ENCODE measurements at regions not wholly inside any gene's neighbourhood (a gene's known extent, or its start where the extent isn't known, plus 50 kb on each side); places are given as distances from the start of the nearest gene placed in this dataset.

GRCh38 chr13:62598708-62599107 lies 1183.1 kb upstream of the PCDH20 start:
- H3K4me3 ChIP-seq (ENCODE audit: low read length): no peak overlapping the region
- no peak for TF ChIP-seq ZNF274 (IDR thresholded peaks at IDR 0.05; ENCODE audit: low read depth, low read length)

DNA sequence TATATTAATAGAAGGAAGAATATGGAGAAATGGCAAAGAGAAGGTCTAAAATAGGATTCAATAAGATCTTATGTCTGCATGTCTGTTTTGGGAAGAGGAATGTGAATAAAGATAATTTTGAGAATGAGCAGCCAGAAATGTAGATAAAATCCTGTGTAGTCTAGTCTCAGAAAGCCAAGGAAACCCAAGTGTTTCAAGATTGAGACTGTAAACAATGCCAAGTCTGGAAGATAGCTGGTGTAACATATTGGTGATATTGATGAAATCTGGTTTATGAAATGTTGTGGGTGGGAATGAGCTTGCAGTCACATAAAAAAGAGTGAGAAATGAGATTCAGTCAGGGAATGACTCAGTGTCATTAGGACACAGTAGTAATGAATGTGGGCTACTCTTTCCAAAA lies 1180.3 kb upstream of the PCDH20 start:
- H3K4me3 ChIP-seq (ENCODE audit: low read length): no peak overlapping the region
- TF ChIP-seq ZNF274 (IDR thresholded peaks at IDR 0.05; ENCODE audit: low read depth, low read length): no peak

- no peak overlapping the region for H3K4me3 ChIP-seq (ENCODE audit: low read length)
- no peak for TF ChIP-seq ZNF274 (IDR thresholded peaks at IDR 0.05; ENCODE audit: low read depth, low read length)
These were observed 1178.2 kb upstream of the PCDH20 start for GRCh38 chr13:62593804-62594203.

GRCh38 chr13:62583466-62583865 lies 1167.8 kb upstream of the PCDH20 start:
- TF ChIP-seq ZNF274 (IDR thresholded peaks at IDR 0.05; ENCODE audit: low read depth, low read length): no peak
- no peak overlapping the region for H3K4me3 ChIP-seq (ENCODE audit: low read length)

DNA sequence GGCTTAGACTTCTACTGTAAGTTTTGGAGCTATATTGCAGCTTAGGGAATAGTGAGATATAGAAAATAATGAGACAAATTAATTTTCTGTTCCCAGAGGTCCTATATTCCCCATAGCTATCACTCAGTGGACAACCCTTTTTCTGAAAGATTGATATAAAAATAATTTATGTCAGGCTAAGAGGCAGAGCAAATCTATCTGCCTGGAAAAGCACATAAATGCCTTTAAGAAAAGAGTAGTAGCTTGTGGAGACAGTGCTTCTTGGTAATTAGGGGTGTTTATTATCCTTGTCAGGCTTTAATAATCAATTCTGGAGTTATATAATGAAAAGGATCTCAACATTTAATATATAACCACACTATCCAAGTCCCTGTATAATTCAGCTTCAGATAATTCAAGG lies 1162.8 kb upstream of the PCDH20 start:
- no peak for TF ChIP-seq ZNF274 (IDR thresholded peaks at IDR 0.05; ENCODE audit: low read depth, low read length)
- H3K4me3 ChIP-seq (ENCODE audit: low read length): no peak overlapping the region

DNA sequence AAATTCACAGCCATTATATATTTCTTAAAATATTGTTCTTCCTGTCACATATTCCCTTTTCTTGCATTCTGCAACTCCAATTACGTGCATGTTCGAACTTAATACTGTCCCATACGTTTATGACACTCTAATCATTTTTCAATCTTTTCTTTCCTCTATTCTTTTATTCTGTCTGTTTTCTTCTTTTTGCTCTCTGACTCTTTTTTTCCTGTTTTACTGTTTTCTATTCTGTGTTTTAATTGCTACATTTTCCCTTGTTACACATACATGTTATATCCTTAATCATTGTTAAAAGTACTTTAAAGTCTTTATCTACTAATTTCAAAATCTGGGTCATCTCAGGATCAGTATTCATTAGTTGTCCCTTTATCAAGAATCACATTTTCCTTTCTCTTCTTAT lies 1149.1 kb upstream of the PCDH20 start:
- H3K4me3 ChIP-seq (ENCODE audit: low read length): no peak overlapping the region
- no peak for TF ChIP-seq ZNF274 (IDR thresholded peaks at IDR 0.05; ENCODE audit: low read depth, low read length)

- no peak for TF ChIP-seq ZNF274 (IDR thresholded peaks at IDR 0.05; ENCODE audit: low read depth, low read length)
- H3K4me3 ChIP-seq (ENCODE audit: low read length): no peak overlapping the region
These were observed 1147.6 kb upstream of the PCDH20 start for GRCh38 chr13:62563251-62563650.

DNA sequence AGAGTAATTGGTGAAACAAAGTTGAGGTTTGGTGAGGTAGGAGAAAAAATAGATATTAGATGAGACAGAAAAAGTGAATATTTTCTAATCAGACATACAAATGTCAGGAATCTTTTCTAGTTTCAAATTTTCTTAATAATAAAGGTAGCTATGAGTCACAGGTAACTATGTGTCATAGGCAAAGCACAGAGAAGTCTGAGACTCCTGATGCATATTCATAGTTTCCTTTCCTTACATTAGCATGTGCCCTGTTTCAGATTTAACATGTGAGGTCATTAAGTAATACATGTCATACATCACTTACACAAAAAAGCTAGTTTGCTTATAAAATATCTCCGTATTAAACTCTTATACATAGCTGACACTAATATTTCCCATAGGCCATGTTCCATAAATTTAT lies 1141.3 kb upstream of the PCDH20 start:
- no peak overlapping the region for H3K4me3 ChIP-seq (ENCODE audit: low read length)
- TF ChIP-seq ZNF274 (IDR thresholded peaks at IDR 0.05; ENCODE audit: low read depth, low read length): no peak

DNA sequence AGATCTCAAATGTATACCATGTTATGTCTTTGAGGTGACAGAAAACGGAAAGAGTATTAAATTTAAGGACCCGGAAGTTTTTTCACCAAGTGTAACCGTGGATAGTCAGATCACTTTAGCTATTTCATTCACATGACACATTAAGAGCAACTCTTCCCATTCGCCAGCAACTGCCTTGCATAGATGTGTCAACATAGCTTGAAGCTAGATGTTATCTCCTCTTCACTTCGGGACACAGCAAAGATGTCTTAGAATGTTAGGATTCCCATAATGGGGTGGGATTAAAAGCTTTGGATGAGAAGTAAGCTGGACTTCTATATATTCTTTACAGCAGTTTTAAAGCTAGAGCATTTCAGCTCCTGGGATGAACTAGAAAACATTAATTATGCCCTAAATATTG lies 1135.9 kb upstream of the PCDH20 start:
- H3K4me3 ChIP-seq (ENCODE audit: low read length): no peak overlapping the region
- TF ChIP-seq ZNF274 (IDR thresholded peaks at IDR 0.05; ENCODE audit: low read depth, low read length): no peak

DNA sequence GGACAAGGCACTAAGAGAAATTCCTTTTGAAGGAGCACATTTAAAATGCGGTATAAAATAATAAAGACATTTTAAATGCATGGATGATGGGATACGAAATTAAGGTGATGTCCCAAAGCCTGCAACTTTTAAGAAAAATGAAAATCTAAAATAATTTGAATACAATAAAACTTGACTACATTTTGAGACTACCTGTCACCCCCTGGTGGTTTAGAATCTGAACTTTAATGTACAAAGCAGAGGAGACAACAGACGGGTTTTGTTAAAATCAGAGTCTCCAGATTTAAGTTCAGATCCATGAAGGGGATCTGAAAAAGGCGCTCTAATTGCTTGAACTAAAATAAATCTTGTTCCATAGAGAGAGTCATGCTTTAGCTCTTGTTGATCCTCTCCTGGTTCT lies 1129.3 kb upstream of the PCDH20 start:
- H3K4me3 ChIP-seq (ENCODE audit: low read length): no peak overlapping the region
- no peak for TF ChIP-seq ZNF274 (IDR thresholded peaks at IDR 0.05; ENCODE audit: low read depth, low read length)

GRCh38 chr13:62537593-62537992 lies 1121.9 kb upstream of the PCDH20 start:
- no peak for TF ChIP-seq ZNF274 (IDR thresholded peaks at IDR 0.05; ENCODE audit: low read depth, low read length)
- no peak overlapping the region for H3K4me3 ChIP-seq (ENCODE audit: low read length)

DNA sequence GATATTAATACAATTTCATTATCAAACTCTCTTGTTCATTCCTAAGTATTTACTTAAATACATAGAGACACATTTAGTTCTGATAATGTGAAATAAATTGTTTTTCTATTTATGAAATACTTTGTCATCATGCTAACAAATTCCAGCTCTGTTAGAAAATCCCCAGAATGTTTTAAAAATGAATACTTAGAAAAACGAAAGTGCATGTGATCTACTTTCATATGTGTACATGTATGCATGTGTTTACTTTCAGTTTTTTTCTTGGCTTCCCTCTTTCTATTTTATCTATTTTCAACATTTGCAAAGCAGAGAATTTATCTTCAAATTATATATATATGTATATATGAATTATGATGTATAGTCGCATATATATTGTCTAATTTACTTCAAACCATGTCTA lies 1110.0 kb upstream of the PCDH20 start:
- no peak for TF ChIP-seq ZNF274 (IDR thresholded peaks at IDR 0.05; ENCODE audit: low read depth, low read length)
- H3K4me3 ChIP-seq (ENCODE audit: low read length): no peak overlapping the region

- no peak for TF ChIP-seq ZNF274 (IDR thresholded peaks at IDR 0.05; ENCODE audit: low read depth, low read length)
- H3K4me3 ChIP-seq (ENCODE audit: low read length): no peak overlapping the region
These were observed 1108.8 kb upstream of the PCDH20 start for GRCh38 chr13:62524498-62524897.

- no peak overlapping the region for H3K4me3 ChIP-seq (ENCODE audit: low read length)
- TF ChIP-seq ZNF274 (IDR thresholded peaks at IDR 0.05; ENCODE audit: low read depth, low read length): no peak
These were observed 1108.4 kb upstream of the PCDH20 start for GRCh38 chr13:62524061-62524460.

DNA sequence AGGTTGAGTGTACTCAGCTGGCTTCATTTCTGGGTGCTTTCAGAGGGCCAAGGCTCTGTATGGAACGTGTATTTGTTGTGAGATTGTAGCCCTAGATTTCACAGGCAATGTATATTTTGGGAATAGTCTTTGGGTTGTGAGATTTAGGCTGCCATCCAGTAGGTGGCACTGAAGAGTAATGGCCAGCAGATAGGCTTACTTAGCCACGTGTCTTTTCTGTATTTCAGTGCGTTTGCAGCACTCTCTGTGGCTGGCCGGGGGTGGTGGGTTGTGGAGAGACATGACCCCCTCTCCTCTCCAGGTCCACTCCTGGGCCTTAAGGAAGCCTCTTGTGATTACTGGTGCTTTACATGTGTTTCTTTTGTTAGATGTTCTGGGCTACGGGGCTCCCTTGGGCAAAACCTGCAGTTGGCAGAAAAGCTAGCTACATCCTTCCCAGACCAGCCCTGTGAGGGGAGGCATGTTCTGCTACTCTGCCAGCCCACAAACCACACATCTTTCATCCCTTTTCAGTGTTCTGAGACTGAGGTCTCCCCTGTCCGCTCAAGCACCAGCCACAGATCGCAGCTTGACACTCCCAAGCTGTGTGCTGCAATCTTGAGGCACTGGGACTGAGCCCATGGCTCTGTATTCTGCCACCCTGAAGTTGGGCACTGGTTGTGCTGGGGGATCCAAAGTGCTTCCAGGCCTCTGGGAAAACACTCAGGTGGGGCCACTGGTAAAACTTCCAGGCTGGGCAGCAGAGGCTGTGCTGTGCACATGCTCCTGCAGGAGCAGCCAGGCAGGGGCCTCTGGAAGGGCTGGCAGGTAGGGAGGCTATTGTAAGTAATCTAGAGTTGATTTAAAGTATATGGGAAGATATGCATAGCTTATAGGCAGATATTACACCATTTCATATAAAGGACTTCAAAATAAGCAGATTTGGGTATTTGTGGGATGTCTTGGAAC lies 1096.8 kb upstream of the PCDH20 start:
- no peak for TF ChIP-seq ZNF274 (IDR thresholded peaks at IDR 0.05; ENCODE audit: low read depth, low read length)
- H3K4me3 ChIP-seq (ENCODE audit: low read length): no peak overlapping the region; the same call in 1 of the 2 replicates
